Ovary (tissue), 3 donors: ENCODE measurements at regions not wholly inside any gene's neighbourhood (a gene's known extent, or its start where the extent isn't known, plus 50 kb on each side); places are given as distances from the start of the nearest gene placed in this dataset.

Experiments used
- EP300 ChIP-seq: sonication (generic); formaldehyde crosslinking; IDR thresholded peaks from one replicate; pipeline ENCODE4 v1.6.1; 2017; ENCODE audit warnings: antibody characterized with exemption
- POLR2A ChIP-seq: fragments of 450-650 bp; IDR thresholded peaks from one replicate; pipeline ENCODE4 v1.6.1; 2017; ENCODE audit warnings: antibody characterized with exemption, mild to moderate bottlenecking, moderate library complexity
- TF ChIP-seq, protein P1 (sequence below), 3 donors: fragments of 450-650 bp in 2 of 3; fragments of 200-600 bp in 1 of 3; IDR thresholded peaks; one replicate each; pipeline versions ENCODE4 v1.5.1 to v1.8.0; 2016 to 2022; ENCODE audit warnings: antibody characterized with exemption in 3 of 3, mild to moderate bottlenecking in 1 of 3
- donor health status: DM: no; HTN: no; CAD: no.

DNA sequence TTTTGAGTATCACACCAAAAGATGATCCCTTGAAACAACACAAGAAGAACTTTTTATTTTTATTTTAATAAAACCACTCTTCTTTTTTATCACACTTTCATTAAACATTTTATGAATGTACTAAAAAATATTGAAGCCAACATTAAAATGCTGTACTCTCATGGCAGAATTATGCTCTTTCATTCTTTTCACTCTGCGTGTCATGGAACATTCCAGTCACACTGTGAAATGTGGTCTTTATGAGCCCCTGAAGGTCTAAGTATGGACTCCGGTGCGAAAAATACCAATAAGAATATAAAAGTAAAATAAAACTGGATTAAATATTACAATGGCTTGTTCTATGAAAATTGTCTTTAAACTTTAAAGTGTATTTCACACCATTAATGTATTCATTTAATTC lies 148.4 kb downstream of the TMEM26 start:
- TF ChIP-seq, protein P1, sequence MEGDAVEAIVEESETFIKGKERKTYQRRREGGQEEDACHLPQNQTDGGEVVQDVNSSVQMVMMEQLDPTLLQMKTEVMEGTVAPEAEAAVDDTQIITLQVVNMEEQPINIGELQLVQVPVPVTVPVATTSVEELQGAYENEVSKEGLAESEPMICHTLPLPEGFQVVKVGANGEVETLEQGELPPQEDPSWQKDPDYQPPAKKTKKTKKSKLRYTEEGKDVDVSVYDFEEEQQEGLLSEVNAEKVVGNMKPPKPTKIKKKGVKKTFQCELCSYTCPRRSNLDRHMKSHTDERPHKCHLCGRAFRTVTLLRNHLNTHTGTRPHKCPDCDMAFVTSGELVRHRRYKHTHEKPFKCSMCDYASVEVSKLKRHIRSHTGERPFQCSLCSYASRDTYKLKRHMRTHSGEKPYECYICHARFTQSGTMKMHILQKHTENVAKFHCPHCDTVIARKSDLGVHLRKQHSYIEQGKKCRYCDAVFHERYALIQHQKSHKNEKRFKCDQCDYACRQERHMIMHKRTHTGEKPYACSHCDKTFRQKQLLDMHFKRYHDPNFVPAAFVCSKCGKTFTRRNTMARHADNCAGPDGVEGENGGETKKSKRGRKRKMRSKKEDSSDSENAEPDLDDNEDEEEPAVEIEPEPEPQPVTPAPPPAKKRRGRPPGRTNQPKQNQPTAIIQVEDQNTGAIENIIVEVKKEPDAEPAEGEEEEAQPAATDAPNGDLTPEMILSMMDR (IDR thresholded peaks at IDR 0.05) = no peak
- TF ChIP-seq EP300 (no peak), POLR2A (no peak)
